Lower leg skin (tissue), 4 donors: ENCODE measurements at regions not wholly inside any gene's neighbourhood (a gene's known extent, or its start where the extent isn't known, plus 50 kb on each side); places are given as distances from the start of the nearest gene placed in this dataset.

Experiments
- DNase-seq, 2 donors: peaks; one replicate each; pipeline ENCODE4 v3.0.0-alpha.2; 2019; ENCODE audit warnings: low spot score in 2 of 2
- H3K4me3 ChIP-seq: fragments of 200-600 bp; sonication (generic); 2 replicates; pipeline ENCODE4 v1.5.1; 2017; ENCODE audit warnings: mild to moderate bottlenecking, low read depth; ENCODE audit not compliant: poor library complexity, severe bottlenecking
- POLR2A ChIP-seq, 2 donors: fragments of 450-650 bp; IDR thresholded peaks; one replicate each; pipeline ENCODE4 v1.6.1; 2016 to 2017; ENCODE audit warnings: antibody characterized with exemption in 2 of 2, mild to moderate bottlenecking in 1 of 2, moderate library complexity in 1 of 2
- WGBS, 2 donors: methylation state at CpG; one replicate each; pipeline ENCODE4 v1.1.5; 2018; 5-methylcytosine and 5-hydroxymethylcytosine counted together
- intact Hi-C: fragments of 100-400 bp; cut with DNase I; formaldehyde crosslinking; loops from one replicate; pipeline ENCODE4 v1.15.0; 2023; ENCODE audit warnings: low total_unique reads
- TF ChIP-seq, protein P1 (sequence below), 3 donors: fragments of 450-650 bp; IDR thresholded peaks; one replicate each; pipeline ENCODE4 v1.5.1; 2016; ENCODE audit warnings: antibody characterized with exemption in 3 of 3, mild to moderate bottlenecking in 3 of 3, moderate library complexity in 2 of 3

DNA sequence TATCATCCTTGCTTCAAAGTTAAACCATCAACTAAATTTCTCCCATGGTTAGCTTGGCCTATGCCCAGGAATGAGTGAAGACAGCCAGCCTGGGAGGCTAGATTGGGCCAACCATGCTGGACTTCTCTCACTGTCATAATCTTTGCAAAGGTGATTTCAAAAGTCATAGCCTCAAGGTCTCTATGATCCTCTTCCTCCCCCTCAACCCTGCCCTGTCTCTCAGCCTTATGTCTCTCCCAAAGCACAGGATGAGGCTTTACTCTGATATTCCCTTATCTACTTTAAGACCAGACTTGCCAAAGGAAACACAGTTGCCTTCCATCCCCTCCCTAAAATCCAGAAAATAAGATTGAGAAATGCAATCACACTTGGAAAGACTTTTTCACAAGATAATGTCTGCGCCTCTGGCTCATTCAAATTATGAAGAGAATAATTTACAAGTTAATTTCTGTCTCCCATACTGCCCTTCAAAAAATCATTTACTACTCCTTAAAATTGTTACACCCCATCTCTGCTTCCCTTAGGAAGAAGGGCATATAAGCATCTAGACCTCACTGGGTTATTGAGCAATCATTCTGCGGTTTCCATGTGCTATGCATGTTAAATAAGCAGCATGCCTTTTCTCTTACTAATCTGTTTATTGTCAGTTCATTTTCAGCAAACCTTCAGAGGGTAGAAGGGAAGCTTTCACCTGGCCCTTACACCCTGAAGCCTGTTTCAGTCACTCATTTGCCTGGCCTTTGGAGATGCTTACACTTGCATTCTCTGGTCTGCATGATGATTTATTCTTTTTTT lies 113.8 kb upstream of the ANKRD55 start:
- TF ChIP-seq POLR2A (IDR thresholded peaks at IDR 0.05), result no peak
- TF ChIP-seq, protein P1, sequence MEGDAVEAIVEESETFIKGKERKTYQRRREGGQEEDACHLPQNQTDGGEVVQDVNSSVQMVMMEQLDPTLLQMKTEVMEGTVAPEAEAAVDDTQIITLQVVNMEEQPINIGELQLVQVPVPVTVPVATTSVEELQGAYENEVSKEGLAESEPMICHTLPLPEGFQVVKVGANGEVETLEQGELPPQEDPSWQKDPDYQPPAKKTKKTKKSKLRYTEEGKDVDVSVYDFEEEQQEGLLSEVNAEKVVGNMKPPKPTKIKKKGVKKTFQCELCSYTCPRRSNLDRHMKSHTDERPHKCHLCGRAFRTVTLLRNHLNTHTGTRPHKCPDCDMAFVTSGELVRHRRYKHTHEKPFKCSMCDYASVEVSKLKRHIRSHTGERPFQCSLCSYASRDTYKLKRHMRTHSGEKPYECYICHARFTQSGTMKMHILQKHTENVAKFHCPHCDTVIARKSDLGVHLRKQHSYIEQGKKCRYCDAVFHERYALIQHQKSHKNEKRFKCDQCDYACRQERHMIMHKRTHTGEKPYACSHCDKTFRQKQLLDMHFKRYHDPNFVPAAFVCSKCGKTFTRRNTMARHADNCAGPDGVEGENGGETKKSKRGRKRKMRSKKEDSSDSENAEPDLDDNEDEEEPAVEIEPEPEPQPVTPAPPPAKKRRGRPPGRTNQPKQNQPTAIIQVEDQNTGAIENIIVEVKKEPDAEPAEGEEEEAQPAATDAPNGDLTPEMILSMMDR (IDR thresholded peaks at IDR 0.05), result no peak
- DNase-seq, result no peak
- WGBS, 2 donors, result 65 to 66% methylated on average over 2 of the region's 2 CpGs
- H3K4me3 ChIP-seq, result no peak overlapping the region
- intact Hi-C loops, result no loop called here

DNA sequence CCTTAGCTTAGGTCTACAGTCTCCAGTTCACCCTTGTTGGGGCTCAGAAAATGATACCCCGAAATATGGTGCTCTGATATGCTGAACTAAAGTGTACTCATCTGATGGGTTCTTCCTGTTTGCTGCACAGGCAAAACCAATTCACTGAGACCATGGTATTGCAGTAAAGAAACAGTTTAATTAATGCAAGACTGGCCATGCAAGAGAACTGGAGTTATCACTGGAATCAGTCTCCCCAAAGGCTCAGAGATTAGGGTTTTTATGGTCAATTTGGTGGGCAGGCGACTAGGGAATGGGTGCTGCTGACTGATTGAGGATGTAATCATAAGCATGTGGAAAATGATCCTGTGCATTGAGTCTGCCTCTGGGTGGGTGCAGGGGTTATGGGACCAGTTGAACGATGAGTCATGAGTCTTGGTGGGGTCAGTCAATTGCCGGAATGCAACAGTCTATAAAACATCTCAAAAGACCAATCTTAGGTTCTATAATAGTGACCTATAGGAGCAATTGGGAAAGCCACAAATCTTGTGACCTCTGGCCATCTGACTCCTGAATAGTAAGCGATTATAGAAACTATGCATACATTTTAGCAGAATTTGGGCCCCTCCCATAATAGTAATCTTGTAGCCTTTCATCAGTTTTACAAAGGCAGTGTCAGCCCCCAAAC lies 113.0 kb upstream of the ANKRD55 start:
- intact Hi-C loops, result no loop called here
- H3K4me3 ChIP-seq, result no peak overlapping the region
- TF ChIP-seq POLR2A (IDR thresholded peaks at IDR 0.05), result no peak
- TF ChIP-seq, protein P1 (IDR thresholded peaks at IDR 0.05), result no peak
- 95 to 97% methylated on average over 5 of the region's 5 CpGs for WGBS, 2 donors
- no peak for DNase-seq

DNA sequence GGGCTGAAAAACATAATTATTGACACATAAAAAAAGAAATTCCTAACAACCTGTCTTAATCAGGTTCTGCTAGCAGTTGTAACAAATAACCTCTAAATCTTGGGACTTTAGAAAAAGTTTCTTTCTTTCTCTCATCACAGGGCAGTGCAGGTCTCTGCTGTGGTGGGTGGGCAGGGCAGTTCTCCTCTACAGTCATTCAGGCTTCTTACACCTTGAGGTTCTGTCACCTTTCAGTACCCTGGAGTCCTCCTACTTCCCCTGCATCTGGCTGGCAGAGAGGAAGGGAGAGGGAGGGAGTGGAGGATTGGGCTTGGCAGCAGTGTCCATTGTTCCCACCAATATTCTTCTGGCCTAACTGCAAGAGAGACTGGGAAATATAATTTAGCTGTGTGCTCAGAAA lies 112.2 kb upstream of the ANKRD55 start:
- no peak for TF ChIP-seq POLR2A (IDR thresholded peaks at IDR 0.05)
- TF ChIP-seq, protein P1 (IDR thresholded peaks at IDR 0.05), result no peak
- no peak for DNase-seq
- no peak overlapping the region for H3K4me3 ChIP-seq
- intact Hi-C loops, result no loop called here

DNA sequence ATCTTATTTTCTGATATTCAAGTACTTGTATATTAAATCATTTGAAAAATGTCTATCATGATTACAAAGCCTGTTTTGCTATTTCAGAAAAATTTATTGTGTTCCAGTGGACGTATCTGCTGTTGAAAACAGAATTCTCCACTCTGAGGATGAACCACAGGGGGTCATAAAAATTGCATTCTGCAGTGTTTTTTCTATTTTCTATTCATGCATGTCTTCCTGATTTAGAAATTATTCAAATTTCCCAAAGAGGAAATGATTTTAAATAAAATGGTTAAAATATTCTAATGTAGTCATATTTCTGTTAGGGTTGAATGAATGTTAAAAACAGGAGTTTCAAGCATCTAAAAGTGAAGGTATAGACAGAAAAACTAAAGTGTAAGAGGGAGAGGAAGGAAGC lies 111.5 kb upstream of the ANKRD55 start:
- no peak for TF ChIP-seq POLR2A (IDR thresholded peaks at IDR 0.05)
- TF ChIP-seq, protein P1 (IDR thresholded peaks at IDR 0.05), result no peak
- no peak overlapping the region for H3K4me3 ChIP-seq
- DNase-seq, result no peak
- intact Hi-C loops, result no loop called here
- 89 to 97% methylated on average over 1 of the region's 1 CpG for WGBS, 2 donors

DNA sequence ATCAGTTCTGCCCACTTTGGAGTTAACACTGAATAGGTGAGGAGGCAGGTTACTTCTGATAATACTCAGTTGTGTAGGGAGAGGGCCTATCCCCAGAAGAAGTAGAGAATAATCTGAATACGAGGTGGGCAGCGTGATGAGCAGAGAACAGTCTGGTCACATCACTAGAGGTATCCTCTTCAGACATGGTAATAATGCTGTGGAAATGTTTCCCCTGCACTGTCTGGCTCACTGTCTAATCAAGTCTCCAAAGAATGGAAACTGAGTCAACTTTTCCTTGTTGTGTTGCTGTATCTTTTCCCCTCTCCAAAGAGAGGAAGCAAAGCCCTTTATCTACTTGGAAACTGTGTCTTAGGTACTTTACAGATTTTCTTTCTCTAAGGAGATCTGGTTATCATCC lies 110.9 kb upstream of the ANKRD55 start:
- DNase-seq, result no peak
- TF ChIP-seq, protein P1 (IDR thresholded peaks at IDR 0.05), result no peak
- no peak for TF ChIP-seq POLR2A (IDR thresholded peaks at IDR 0.05)
- intact Hi-C loops, result no loop called here
- WGBS, 2 donors, result 97 to 100% methylated on average over 2 of the region's 2 CpGs
- no peak overlapping the region for H3K4me3 ChIP-seq
